ENCODE measurements at regions not wholly inside any gene's neighbourhood (a gene's known extent, or its start where the extent isn't known, plus 50 kb on each side); places are given as distances from the start of the nearest gene placed in this dataset.
"Not testable (repeated sequence)": the region's sequence is repeated elsewhere in the genome, so short reads cannot be mapped to it uniquely, and the experiment has no call there.

DNA sequence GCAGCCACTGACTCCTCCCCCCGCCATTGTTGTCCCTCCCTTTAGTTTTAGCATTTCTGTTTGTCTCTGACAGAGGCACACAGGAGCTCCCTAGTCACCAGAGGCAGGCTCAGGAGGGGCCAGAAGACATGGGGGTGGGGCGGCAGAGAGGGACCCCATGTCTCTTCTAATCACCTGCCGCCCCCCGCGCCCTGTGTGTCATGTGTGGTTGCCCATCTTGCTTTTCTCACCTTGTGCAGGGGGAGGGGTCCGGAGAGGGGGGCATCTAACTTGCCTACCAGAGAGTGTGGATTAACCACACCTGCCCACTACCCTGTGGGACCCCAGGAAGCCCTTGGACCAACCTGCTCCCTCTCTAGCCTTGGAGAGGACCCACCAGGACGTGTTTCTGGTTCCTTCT is 130.2 kb downstream of the ZNF267 start:
- not testable (repeated sequence) for H3K27ac ChIP-seq (ENCODE audit: low read length); H3K9me3 ChIP-seq (ENCODE audit: control insufficient read depth in 2 of 2, low read length in 2 of 2); H3K9ac ChIP-seq (ENCODE audit: low read length in 2 of 2); H3K4me1 ChIP-seq (ENCODE audit: control insufficient read depth, insufficient read depth, low read length); H3K36me3 ChIP-seq (ENCODE audit: control insufficient read depth in 2 of 2, insufficient read depth in 2 of 2, low read length in 2 of 2); H3K4me3 ChIP-seq (ENCODE audit: low read length in 2 of 2); H3K27me3 ChIP-seq (ENCODE audit: control insufficient read depth in 1 of 2, insufficient read depth in 2 of 2, low read length in 2 of 2)

DNA sequence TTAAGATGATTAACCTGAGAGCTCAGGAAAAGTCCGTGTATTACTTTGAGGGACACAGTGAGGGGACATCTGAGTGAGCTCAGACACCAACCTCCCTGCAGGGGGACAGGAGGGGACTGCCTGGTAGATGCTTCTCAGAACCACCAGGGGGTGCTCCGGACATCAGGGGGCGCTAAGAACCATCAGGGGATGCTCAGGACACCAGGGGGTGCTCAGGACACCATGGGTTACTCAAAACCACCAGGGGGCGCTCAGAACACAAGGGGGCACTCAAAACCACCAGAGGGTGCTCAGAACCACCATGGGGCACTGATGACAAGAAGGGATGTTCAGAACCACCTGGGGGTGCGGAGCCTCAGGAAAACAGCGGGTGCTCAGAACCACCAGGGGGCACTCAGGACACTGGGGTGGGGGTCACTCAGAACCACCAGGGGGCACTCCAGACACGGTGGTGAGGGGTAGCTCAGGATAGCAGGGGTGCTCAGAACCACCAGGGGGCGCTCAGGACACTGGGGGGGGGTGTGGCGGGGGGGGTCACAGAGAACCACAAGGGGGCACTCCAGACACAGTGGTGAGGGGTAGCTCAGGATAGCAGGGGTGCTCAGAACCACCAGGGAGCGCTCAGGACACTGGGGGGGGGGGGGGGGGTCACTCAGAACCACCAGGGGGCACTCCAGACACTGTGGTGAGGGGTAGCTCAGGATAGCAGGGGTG is 165.3 kb downstream of the ZNF267 start:
- H3K9ac ChIP-seq (ENCODE audit: low read length in 2 of 2); H3K4me3 ChIP-seq (ENCODE audit: low read length in 2 of 2); H3K4me1 ChIP-seq (ENCODE audit: control insufficient read depth, insufficient read depth, low read length); H3K27ac ChIP-seq (ENCODE audit: low read length); H3K9me3 ChIP-seq (ENCODE audit: control insufficient read depth in 2 of 2, low read length in 2 of 2); H3K36me3 ChIP-seq (ENCODE audit: control insufficient read depth in 2 of 2, insufficient read depth in 2 of 2, low read length in 2 of 2); H3K27me3 ChIP-seq (ENCODE audit: control insufficient read depth in 1 of 2, insufficient read depth in 2 of 2, low read length in 2 of 2): not testable (repeated sequence)

DNA sequence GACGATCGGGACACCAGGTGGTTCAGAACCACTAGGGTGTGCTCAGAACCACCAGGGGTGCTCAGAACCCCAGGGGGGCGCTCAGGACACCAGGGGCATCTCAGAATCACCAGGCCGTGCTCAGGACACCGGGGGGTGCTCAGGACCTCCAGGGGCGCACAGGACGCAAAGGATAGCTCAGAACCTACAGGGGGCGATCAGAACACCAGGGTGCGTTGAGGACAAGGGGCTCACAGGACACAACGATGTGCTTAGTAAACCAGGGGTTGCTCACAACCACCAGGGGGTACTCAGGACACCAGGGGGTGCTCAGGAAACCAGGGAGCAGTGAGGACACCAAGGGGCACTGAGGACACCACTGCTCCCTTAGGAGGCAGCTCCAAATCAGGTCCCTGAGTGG is 166.3 kb downstream of the ZNF267 start:
- not testable (repeated sequence) for H3K36me3 ChIP-seq (ENCODE audit: control insufficient read depth in 2 of 2, insufficient read depth in 2 of 2, low read length in 2 of 2); H3K4me3 ChIP-seq (ENCODE audit: low read length in 2 of 2); H3K9ac ChIP-seq (ENCODE audit: low read length in 2 of 2); H3K9me3 ChIP-seq (ENCODE audit: control insufficient read depth in 2 of 2, low read length in 2 of 2); H3K27ac ChIP-seq (ENCODE audit: low read length); H3K4me1 ChIP-seq (ENCODE audit: control insufficient read depth, insufficient read depth, low read length); H3K27me3 ChIP-seq (ENCODE audit: control insufficient read depth in 1 of 2, insufficient read depth in 2 of 2, low read length in 2 of 2)

DNA sequence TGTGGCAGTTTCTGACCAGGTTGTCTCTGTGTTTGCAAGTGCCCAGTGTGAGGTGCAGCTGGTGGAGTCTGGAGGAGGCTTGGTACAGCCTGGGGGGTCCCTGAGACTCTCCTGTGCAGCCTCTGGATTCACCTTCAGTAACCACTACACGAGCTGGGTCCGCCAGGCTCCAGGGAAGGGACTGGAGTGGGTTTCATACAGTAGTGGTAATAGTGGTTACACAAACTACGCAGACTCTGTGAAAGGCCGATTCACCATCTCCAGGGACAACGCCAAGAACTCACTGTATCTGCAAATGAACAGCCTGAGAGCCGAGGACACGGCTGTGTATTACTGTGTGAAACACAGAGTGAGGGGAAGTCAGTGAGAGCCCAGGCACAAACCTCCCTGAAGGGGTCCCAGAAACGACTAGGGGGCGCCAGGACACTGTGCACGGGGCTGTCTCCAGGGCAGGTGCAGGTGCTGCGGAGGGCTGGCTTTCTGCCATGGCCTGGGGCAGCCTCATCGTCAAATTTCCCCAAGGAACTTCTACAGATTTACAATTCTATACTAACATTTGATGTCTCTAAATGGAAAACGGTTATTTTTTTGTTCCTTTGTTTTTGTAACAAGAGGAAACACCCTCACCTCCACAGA is 187.0 kb upstream of the TP53TG3D start:
- H3K4me1 ChIP-seq (ENCODE audit: control insufficient read depth, insufficient read depth, low read length); H3K9me3 ChIP-seq (ENCODE audit: control insufficient read depth in 2 of 2, low read length in 2 of 2); H3K36me3 ChIP-seq (ENCODE audit: control insufficient read depth in 2 of 2, insufficient read depth in 2 of 2, low read length in 2 of 2); H3K27ac ChIP-seq (ENCODE audit: low read length); H3K4me3 ChIP-seq (ENCODE audit: low read length in 2 of 2); H3K9ac ChIP-seq (ENCODE audit: low read length in 2 of 2); H3K27me3 ChIP-seq (ENCODE audit: control insufficient read depth in 1 of 2, insufficient read depth in 2 of 2, low read length in 2 of 2): not testable (repeated sequence)

DNA sequence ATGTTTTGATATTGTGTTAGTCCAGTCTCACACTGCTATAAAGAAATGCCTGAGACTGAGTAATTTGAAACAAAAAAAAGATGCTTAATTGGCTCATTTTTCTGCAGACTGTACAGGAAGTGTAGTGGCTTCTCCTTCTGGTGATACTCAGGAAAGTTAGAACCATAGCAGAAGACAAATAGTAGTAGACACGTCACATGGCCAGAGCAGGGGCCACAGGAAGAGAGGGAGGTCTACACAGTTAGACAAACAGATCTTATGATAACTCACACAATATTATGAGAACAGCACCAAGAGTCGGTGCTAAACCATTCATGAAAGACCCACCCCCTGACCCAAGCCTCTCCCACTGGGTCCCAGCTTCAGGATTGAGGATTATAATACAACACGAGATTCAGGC is 181.5 kb upstream of the TP53TG3D start:
- not testable (repeated sequence) for H3K27me3 ChIP-seq (ENCODE audit: control insufficient read depth in 1 of 2, insufficient read depth in 2 of 2, low read length in 2 of 2); H3K36me3 ChIP-seq (ENCODE audit: control insufficient read depth in 2 of 2, insufficient read depth in 2 of 2, low read length in 2 of 2); H3K9me3 ChIP-seq (ENCODE audit: control insufficient read depth in 2 of 2, low read length in 2 of 2); H3K9ac ChIP-seq (ENCODE audit: low read length in 2 of 2); H3K4me1 ChIP-seq (ENCODE audit: control insufficient read depth, insufficient read depth, low read length); H3K4me3 ChIP-seq (ENCODE audit: low read length in 2 of 2); H3K27ac ChIP-seq (ENCODE audit: low read length)

DNA sequence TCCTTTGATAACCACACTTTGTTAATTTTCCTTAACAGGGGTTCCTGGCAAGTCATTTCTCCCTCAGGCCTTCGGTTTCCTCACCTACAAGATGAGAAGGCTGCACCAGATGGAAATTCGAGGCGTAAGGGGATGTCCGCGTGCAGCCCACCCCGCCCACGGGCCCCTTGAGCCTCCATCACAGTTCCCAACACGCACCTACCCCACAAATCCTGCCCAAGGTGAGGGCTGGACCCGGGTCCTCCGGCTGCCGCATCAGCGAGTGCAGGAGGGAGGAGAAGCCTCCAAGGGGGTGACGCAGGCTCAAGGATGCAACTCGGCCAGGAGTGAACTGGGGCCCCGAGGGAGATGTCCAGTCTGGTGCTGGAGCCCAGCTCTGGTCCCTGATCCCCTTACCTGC is 169.2 kb upstream of the TP53TG3D start:
- H3K27me3 ChIP-seq (ENCODE audit: control insufficient read depth in 1 of 2, insufficient read depth in 2 of 2, low read length in 2 of 2); H3K4me3 ChIP-seq (ENCODE audit: low read length in 2 of 2); H3K4me1 ChIP-seq (ENCODE audit: control insufficient read depth, insufficient read depth, low read length); H3K27ac ChIP-seq (ENCODE audit: low read length); H3K9me3 ChIP-seq (ENCODE audit: control insufficient read depth in 2 of 2, low read length in 2 of 2); H3K36me3 ChIP-seq (ENCODE audit: control insufficient read depth in 2 of 2, insufficient read depth in 2 of 2, low read length in 2 of 2); H3K9ac ChIP-seq (ENCODE audit: low read length in 2 of 2): not testable (repeated sequence)

DNA sequence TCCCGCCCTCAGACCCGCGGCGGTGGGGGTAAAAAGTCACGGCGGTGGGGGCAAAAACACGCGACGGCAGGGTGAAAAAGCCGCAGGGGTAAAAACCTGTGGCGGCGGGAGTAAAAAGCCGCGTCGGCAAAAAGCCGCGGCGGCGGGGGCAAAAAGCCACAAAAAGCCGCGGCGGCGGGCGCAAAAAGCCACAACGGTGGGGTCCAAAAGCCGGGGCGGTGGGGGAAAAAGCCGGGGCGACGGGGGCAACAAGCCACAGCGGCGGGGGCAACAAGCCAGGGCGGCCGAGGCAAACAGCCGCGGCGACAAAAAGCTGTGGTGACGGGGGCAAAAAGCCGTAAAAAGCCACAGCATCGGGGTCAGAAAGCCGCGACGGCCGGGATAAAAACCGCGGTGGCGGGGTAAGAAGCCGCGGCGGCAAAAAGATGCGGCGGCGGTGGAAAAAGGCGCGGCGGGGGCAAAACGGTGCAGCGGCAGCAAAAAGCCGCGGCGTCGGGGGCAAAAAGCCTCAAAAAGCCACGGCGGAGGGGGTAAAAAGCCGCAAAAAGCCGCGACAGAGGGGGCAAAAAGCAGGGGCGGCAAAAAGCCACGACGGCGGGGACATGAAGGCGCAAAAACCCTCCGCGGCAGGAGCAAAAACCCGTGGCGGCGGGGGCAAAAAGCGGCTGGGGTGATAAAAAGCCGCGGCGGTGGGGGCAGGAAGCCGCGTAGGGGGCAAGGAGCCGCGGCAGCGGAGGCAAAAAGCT is 168.3 kb upstream of the TP53TG3D start:
- not testable (repeated sequence) for H3K9ac ChIP-seq (ENCODE audit: low read length in 2 of 2); H3K4me3 ChIP-seq (ENCODE audit: low read length in 2 of 2); H3K27me3 ChIP-seq (ENCODE audit: control insufficient read depth in 1 of 2, insufficient read depth in 2 of 2, low read length in 2 of 2); H3K36me3 ChIP-seq (ENCODE audit: control insufficient read depth in 2 of 2, insufficient read depth in 2 of 2, low read length in 2 of 2); H3K4me1 ChIP-seq (ENCODE audit: control insufficient read depth, insufficient read depth, low read length); H3K9me3 ChIP-seq (ENCODE audit: control insufficient read depth in 2 of 2, low read length in 2 of 2); H3K27ac ChIP-seq (ENCODE audit: low read length)

DNA sequence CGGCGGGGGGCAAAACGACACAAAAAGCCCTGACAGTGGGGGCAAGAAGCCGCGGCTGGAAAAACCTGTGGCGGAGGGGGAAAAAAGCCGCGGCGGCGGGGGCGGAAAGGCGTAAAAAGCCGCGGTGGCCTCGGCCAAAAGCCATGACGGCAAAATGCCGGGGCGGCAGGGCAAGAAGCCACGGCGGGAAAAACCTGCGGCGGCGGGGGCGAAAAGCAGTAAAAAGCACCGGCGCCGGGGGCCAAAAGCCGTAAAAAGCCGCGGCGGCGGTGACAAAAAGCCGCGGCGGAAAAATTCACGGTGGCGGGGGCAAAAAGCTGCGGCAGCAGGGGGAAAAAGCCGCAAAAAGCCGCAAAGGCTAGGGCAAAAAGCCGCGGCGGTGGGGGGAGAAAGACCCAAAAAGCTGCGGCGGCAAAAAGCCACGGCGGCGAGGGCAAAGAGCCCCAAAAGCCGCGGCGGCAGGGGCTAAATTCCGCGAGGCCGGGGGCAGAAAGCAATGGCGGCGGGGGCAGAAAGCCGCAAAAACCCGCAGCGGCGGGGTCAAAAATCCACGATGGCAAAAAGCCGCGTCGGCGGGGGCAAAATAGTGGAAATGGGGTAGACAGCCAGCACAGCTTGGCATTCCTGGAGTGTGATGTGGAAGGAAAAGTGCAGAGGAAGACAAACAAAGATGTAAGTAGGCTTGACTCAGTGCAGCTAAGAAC is 167.5 kb upstream of the TP53TG3D start:
- not testable (repeated sequence) for H3K9ac ChIP-seq (ENCODE audit: low read length in 2 of 2); H3K4me1 ChIP-seq (ENCODE audit: control insufficient read depth, insufficient read depth, low read length); H3K4me3 ChIP-seq (ENCODE audit: low read length in 2 of 2); H3K27me3 ChIP-seq (ENCODE audit: control insufficient read depth in 1 of 2, insufficient read depth in 2 of 2, low read length in 2 of 2); H3K27ac ChIP-seq (ENCODE audit: low read length); H3K9me3 ChIP-seq (ENCODE audit: control insufficient read depth in 2 of 2, low read length in 2 of 2); H3K36me3 ChIP-seq (ENCODE audit: control insufficient read depth in 2 of 2, insufficient read depth in 2 of 2, low read length in 2 of 2)

DNA sequence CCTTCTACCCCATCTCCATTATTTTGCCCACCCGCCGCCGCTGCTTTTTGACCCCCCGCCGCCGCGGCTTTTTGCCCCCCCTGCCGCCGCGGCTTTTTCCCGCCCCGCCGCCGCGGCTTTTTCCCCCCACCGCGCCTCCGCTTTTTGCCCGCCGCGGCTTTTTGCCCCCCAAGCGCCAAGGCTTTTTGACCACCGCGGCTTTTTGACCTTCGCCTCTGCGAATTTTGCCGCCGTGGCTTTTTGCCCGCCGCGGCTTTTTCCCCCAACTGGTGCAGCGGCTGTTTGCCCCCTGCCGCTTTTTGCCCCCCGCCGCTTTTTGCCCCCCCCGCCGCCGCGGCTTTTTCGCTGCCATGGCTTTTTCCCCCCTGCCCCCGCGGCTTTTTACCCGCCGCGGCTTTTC is 137.5 kb upstream of the TP53TG3D start:
- not testable (repeated sequence) for H3K4me1 ChIP-seq (ENCODE audit: control insufficient read depth, insufficient read depth, low read length); H3K27me3 ChIP-seq (ENCODE audit: control insufficient read depth in 1 of 2, insufficient read depth in 2 of 2, low read length in 2 of 2); H3K4me3 ChIP-seq (ENCODE audit: low read length in 2 of 2); H3K9me3 ChIP-seq (ENCODE audit: control insufficient read depth in 2 of 2, low read length in 2 of 2); H3K9ac ChIP-seq (ENCODE audit: low read length in 2 of 2); H3K27ac ChIP-seq (ENCODE audit: low read length); H3K36me3 ChIP-seq (ENCODE audit: control insufficient read depth in 2 of 2, insufficient read depth in 2 of 2, low read length in 2 of 2)

DNA sequence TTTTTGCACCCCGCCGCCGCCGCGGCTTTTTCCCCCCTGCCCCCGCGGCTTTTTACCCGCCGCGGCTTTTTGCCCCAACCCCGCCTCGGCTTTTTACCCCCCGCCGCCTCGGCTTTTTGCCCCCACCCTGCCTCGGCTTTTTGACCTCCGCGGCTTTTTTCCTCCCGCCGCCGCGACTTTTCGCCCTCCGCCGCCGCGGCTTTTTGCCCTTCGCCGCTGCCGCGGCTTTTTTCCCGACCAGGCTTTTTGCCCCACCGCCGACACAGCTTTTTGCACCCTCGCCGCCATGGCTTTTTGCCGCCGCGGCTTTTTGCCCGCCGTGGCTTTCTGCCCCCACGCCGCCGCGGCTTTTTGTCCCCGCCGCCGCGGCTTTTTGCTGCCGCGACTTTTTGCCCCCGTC is 137.0 kb upstream of the TP53TG3D start:
- Histone ChIP-seq H3K27ac (ENCODE audit: low read length) (no peak overlapping the region), H3K36me3 (ENCODE audit: control insufficient read depth in 2 of 2, insufficient read depth in 2 of 2, low read length in 2 of 2) (no peaks in the 10 kb centered on the region), H3K27me3 (ENCODE audit: control insufficient read depth in 1 of 2, insufficient read depth in 2 of 2, low read length in 2 of 2) (peaks cover 0 to 2% of the 10 kb centered on the region in 2 donors), H3K9ac (ENCODE audit: low read length in 2 of 2) (no peak overlapping the region), H3K4me3 (ENCODE audit: low read length in 2 of 2) (peak overlapping the region in 1 of 2 donors; percentile 57), H3K9me3 (ENCODE audit: control insufficient read depth in 2 of 2, low read length in 2 of 2) (no peaks in the 10 kb centered on the region), H3K4me1 (ENCODE audit: control insufficient read depth, insufficient read depth, low read length) (no peaks in the 10 kb centered on the region)

DNA sequence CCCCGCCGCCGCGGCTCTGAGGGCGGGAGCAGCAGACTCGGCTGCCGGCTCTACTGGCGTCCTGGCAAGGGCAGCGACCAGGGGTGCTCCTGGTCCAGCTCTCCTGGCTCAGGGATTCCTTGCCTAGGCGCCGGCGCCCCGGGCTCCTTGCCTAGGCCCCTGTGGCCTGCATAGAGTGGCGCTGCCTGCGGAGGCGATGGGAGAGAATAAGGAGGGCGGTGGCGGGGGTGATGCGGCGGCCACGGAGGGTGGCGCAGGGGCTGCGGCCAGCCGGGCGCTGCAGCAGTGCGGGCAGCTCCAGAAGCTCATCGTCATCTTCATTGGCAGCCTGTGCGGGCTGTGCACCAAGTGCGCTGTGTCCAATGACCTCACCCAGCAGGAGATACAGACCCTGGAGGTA is 136.6 kb upstream of the TP53TG3D start:
- H3K27me3 ChIP-seq (ENCODE audit: control insufficient read depth in 1 of 2, insufficient read depth in 2 of 2, low read length in 2 of 2); H3K9me3 ChIP-seq (ENCODE audit: control insufficient read depth in 2 of 2, low read length in 2 of 2); H3K4me1 ChIP-seq (ENCODE audit: control insufficient read depth, insufficient read depth, low read length); H3K9ac ChIP-seq (ENCODE audit: low read length in 2 of 2); H3K36me3 ChIP-seq (ENCODE audit: control insufficient read depth in 2 of 2, insufficient read depth in 2 of 2, low read length in 2 of 2); H3K27ac ChIP-seq (ENCODE audit: low read length): not testable (repeated sequence)
- H3K4me3 ChIP-seq (ENCODE audit: low read length in 2 of 2): peak overlapping the region in 1 of 2 donors; percentile 57

Data from stomach smooth muscle (tissue), 2 donors.